GM06990 (cell line): ENCODE measurements at regions not wholly inside any gene's neighbourhood (a gene's known extent, or its start where the extent isn't known, plus 50 kb on each side); places are given as distances from the start of the nearest gene placed in this dataset.

Experiments
- DNase-seq: peaks from one replicate; pipeline ENCODE4 v3.0.0-alpha.2; 2011; ENCODE audit not compliant: insufficient read length; ENCODE audit errors: extremely low read depth
- H3K27me3 ChIP-seq: replicated peaks from 2 replicates; pipeline ENCODE4 v1.6.0; 2011; ENCODE audit warnings: low read length; ENCODE audit not compliant: control insufficient read depth, insufficient read depth
- H3K36me3 ChIP-seq: 2 replicates; pipeline ENCODE4 v1.5.1; 2011; ENCODE audit warnings: low read length; ENCODE audit not compliant: control insufficient read depth, insufficient read depth
- H3K4me3 ChIP-seq: replicated peaks from 2 replicates; pipeline ENCODE4 v1.5.1; 2011; ENCODE audit warnings: low read depth, mild to moderate bottlenecking, control low read depth, low read length
- CTCF ChIP-seq: IDR thresholded peaks from 2 replicates; pipeline ENCODE4 v1.5.1; 2011; ENCODE audit warnings: low read length, control low read depth, mild to moderate bottlenecking, inconsistent platforms; ENCODE audit not compliant: insufficient read depth, poor library complexity, severe bottlenecking

- no peaks in the 10 kb centered on the region for H3K36me3 ChIP-seq
- H3K4me3 ChIP-seq = no peak overlapping the region
- DNase-seq = no peak
- TF ChIP-seq CTCF = no peak
- H3K27me3 ChIP-seq = no peaks in the 10 kb centered on the region
Observed at GRCh38 chr6:19175023-19175422, 662.1 kb upstream of the ID4 start.

- H3K27me3 ChIP-seq = no peaks in the 10 kb centered on the region
- H3K4me3 ChIP-seq = no peak overlapping the region
- no peak for TF ChIP-seq CTCF
- H3K36me3 ChIP-seq = no peaks in the 10 kb centered on the region
- no peak for DNase-seq
Observed at GRCh38 chr6:19180348-19181072, 656.7 kb upstream of the ID4 start.

- no peak for DNase-seq
- Histone ChIP-seq H3K36me3 (no peaks in the 10 kb centered on the region), H3K4me3 (no peak overlapping the region), H3K27me3 (no peaks in the 10 kb centered on the region)
- TF ChIP-seq CTCF = no peak
Observed at GRCh38 chr6:19181211-19181610, 656.0 kb upstream of the ID4 start.

- H3K4me3 ChIP-seq = no peak overlapping the region
- no peaks in the 10 kb centered on the region for H3K36me3 ChIP-seq
- no peaks in the 10 kb centered on the region for H3K27me3 ChIP-seq
- no peak for TF ChIP-seq CTCF
- DNase-seq = no peak
Observed at GRCh38 chr6:19193624-19194023, 643.5 kb upstream of the ID4 start.

GRCh38 chr6:19204445-19204844 is 632.7 kb upstream of the ID4 start:
- Histone ChIP-seq H3K36me3 (no peaks in the 10 kb centered on the region), H3K4me3 (no peak overlapping the region), H3K27me3 (no peaks in the 10 kb centered on the region)
- no peak for DNase-seq
- no peak for TF ChIP-seq CTCF

- Histone ChIP-seq H3K4me3 (no peak overlapping the region), H3K36me3 (no peaks in the 10 kb centered on the region), H3K27me3 (no peaks in the 10 kb centered on the region)
- TF ChIP-seq CTCF = no peak
- no peak for DNase-seq
Observed at GRCh38 chr6:19205076-19205475, 632.1 kb upstream of the ID4 start.
